K562 (cell line): ENCODE measurements at regions not wholly inside any gene's neighbourhood (a gene's known extent, or its start where the extent isn't known, plus 50 kb on each side); places are given as distances from the start of the nearest gene placed in this dataset.

Experiments
- ATAC-seq: fragments of 200-7000 bp; cut with Tn5 transposase; 3 replicates; pipeline ENCODE4 v1.9.1; 2020; ENCODE audit warnings: moderate library complexity
- BruUV-seq: library from RNA; stranded (reverse); fragments of 400-500 nt; replicated peaks from 2 replicates; lab custom pipeline; 2021; lab: Mats Ljungman, UMichigan
- CTCF ChIA-PET: fragments of 300-600 bp; formaldehyde crosslinking; extraction: SDS; loops from one replicate; lab custom pipeline; 2021; ENCODE audit warnings: low intra/inter-chr PET ratio; lab: Yijun Ruan, JAX
- POLR2A ChIA-PET: fragments of 300-600, 350-650 bp; sonication (Branson Sonifier 250); formaldehyde crosslinking; extraction: SDS; loops from one replicate; lab custom pipeline; 2021; ENCODE audit warnings: antibody characterized with exemption, inconsistent platforms; lab: Yijun Ruan, JAX
- DNase-seq, 4 experiments: peaks; one replicate each; pipeline versions ENCODE4 v3.0.0 to v3.0.0-alpha.2; 2011 to 2018; ENCODE audit warnings: low spot score in 3 of 4, mixed read lengths in 3 of 4; ENCODE audit errors: extremely low read depth in 1 of 4
- FAIRE-seq: peaks from 2 replicates; lab custom pipeline; 2011; peaks lifted over from hg19 to GRCh38; lab: Jason Lieb, UNC
- H2AFZ ChIP-seq: 2 replicates; pipeline ENCODE4 v1.6.0; 2011; ENCODE audit warnings: low read depth, low read length, control low read depth, inconsistent platforms
- H3K27ac ChIP-seq: fragments of 200-600 bp; 3 replicates; pipeline ENCODE4 v1.8.0; 2011; ENCODE audit warnings: low read depth, mild to moderate bottlenecking, control low read depth, inconsistent platforms, low read length, moderate library complexity, mixed read lengths; ENCODE audit errors: extremely low read depth
- H3K27me3 ChIP-seq, 2 experiments: fragments of 300-600 bp in 1 of 2; 2 replicates in 1 of 2; 3 replicates in 1 of 2; pipeline versions ENCODE4 v1.6.0 to v1.8.0; 2011; ENCODE audit warnings: inconsistent platforms in 2 of 2, low read length in 2 of 2, mild to moderate bottlenecking in 1 of 2, mixed read lengths in 1 of 2, moderate library complexity in 1 of 2; ENCODE audit not compliant: control insufficient read depth in 2 of 2, insufficient read depth in 2 of 2
- H3K36me3 ChIP-seq: fragments of 300-600 bp; 3 replicates; pipeline ENCODE4 v1.8.0; 2011; ENCODE audit warnings: mild to moderate bottlenecking, low read length, inconsistent platforms; ENCODE audit not compliant: control insufficient read depth, insufficient read depth
- H3K4me1 ChIP-seq, 2 experiments: fragments of 200-600 bp in 1 of 2; replicated peaks in 1 of 2; 2 replicates in 1 of 2; 3 replicates in 1 of 2; pipeline versions ENCODE4 v1.5.1 to v1.8.0; 2011; ENCODE audit warnings: inconsistent platforms in 2 of 2, low read length in 2 of 2, mild to moderate bottlenecking in 1 of 2, mixed read lengths in 1 of 2, moderate library complexity in 1 of 2; ENCODE audit not compliant: control insufficient read depth in 2 of 2, insufficient read depth in 2 of 2
- H3K4me2 ChIP-seq: 2 replicates; pipeline ENCODE4 v1.6.1; 2011; ENCODE audit warnings: low read length, control low read depth, inconsistent platforms, mixed read lengths; ENCODE audit not compliant: insufficient read depth
- H3K4me3 ChIP-seq: fragments of 200-600 bp; sonication (generic), shearing (Covaris generic); 2 replicates; pipeline ENCODE4 v1.5.1; 2016; ENCODE audit warnings: control low read depth, inconsistent platforms
- H3K79me2 ChIP-seq: fragments of 200-600 bp; 3 replicates; pipeline ENCODE4 v1.8.0; 2011; ENCODE audit warnings: low read length, inconsistent platforms; ENCODE audit not compliant: control insufficient read depth, insufficient read depth
- H3K9ac ChIP-seq, 2 experiments: 2 replicates each; pipeline versions ENCODE4 v1.6.0 to v1.6.1; 2011; ENCODE audit warnings: low read depth in 2 of 2, low read length in 2 of 2, control low read depth in 1 of 2, inconsistent platforms in 1 of 2, mild to moderate bottlenecking in 1 of 2, mixed read lengths in 1 of 2; ENCODE audit not compliant: insufficient read depth in 1 of 2
- H3K9me1 ChIP-seq: one replicate; pipeline ENCODE4 v1.6.0; 2011; ENCODE audit warnings: inconsistent platforms, mild to moderate bottlenecking, low read length, moderate library complexity; ENCODE audit not compliant: control insufficient read depth, insufficient read depth
- H3K9me3 ChIP-seq: replicated peaks from 2 replicates; pipeline ENCODE4 v1.5.1; 2011; ENCODE audit warnings: low read depth, low read length, inconsistent platforms; ENCODE audit not compliant: control insufficient read depth, insufficient read depth
- H4K20me1 ChIP-seq: replicated peaks from 2 replicates; pipeline ENCODE4 v1.6.1; 2011; ENCODE audit warnings: low read length, inconsistent platforms, mixed read lengths; ENCODE audit not compliant: control insufficient read depth, insufficient read depth
- CGGBP1 ChIP-seq: fragments of 250-450 bp; sonication (Bioruptor Pico); IDR thresholded peaks from 2 replicates; pipeline ENCODE4 v1.9.0; 2021; ENCODE audit warnings: mild to moderate bottlenecking
- HES1 ChIP-seq: fragments of 450-650 bp; IDR thresholded peaks from 2 replicates; pipeline ENCODE4 v1.6.1; 2016; ENCODE audit warnings: low read depth, mild to moderate bottlenecking, moderate library complexity
- MTA3 ChIP-seq: fragments of 450-650 bp; formaldehyde crosslinking; IDR thresholded peaks from 2 replicates; pipeline ENCODE4 v1.6.1; 2017; ENCODE audit warnings: mild to moderate bottlenecking, borderline replicate concordance
- RBM39 ChIP-seq: fragments of 200-400 bp; formaldehyde crosslinking; optimal IDR thresholded peaks from 2 replicates; pipeline ENCODE3; 2018; ENCODE audit warnings: low read depth, low read length
- ZBTB43 ChIP-seq: sonication (generic); formaldehyde crosslinking; IDR thresholded peaks from 2 replicates; pipeline ENCODE4 v1.8.0; 2023; ENCODE audit warnings: mild to moderate bottlenecking, missing genetic modification reagents
- WGBS: fragments of 100-300 bp; shearing (Covaris generic); methylation state at CpG from one replicate; pipeline ENCODE4 v1.1.6; 2016; ENCODE audit warnings: low coverage, mixed read lengths; ENCODE audit not compliant: insufficient coverage; ENCODE audit errors: missing lambda C conversion rate; 5-methylcytosine and 5-hydroxymethylcytosine counted together
- in situ Hi-C: fragments of 300-500 bp; cut with MboI; formaldehyde crosslinking; loops from 4 replicates; pipeline ENCODE4 v1.15.0; 2018; ENCODE audit warnings: inconsistent platforms, mixed read lengths
- intact Hi-C: fragments of 100-400 bp; cut with micrococcal nuclease; formaldehyde crosslinking; loops from 2 replicates; pipeline ENCODE4 v1.14.2; 2022
- TF ChIP-seq, protein P1 (sequence below): fragments of 250-450 bp; sonication (Bioruptor Pico); IDR thresholded peaks from 2 replicates; pipeline ENCODE4 v1.4.0; 2020; ENCODE audit warnings: mild to moderate bottlenecking

DNA sequence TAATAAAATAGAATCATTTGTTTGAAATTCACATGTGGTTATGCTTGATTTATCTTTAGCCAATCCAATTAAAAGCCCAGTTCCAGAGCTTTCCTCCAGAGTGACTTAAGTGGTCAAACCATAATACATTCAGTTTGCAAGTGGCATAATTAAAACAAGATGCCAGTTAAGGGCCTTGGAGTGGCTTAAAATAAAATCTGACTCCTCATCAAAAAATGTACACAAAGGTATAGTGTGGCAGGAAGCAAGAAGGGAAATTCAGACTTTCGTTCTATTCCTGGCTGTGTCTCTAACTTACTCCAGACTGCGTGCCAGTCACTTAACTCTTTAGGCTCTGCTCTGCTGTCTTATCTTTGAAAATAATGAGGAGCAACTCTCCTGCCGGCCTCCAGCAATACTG, 215.9 kb upstream of the PRNP start:
- Histone ChIP-seq H3K27ac (no peak overlapping the region), H3K4me1 (no peaks in the 10 kb centered on the region), H3K4me2 (no peak overlapping the region), H3K27me3 (no peaks in the 10 kb centered on the region; a peak in 1 of 5 replicates), H4K20me1 (no peaks in the 10 kb centered on the region), H3K9me3 (no peaks in the 10 kb centered on the region), H3K9ac (no peak overlapping the region), H3K9me1 (no peaks in the 10 kb centered on the region), H3K4me3 (no peak overlapping the region), H3K36me3 (no peaks in the 10 kb centered on the region), H3K79me2 (no peaks in the 10 kb centered on the region), H2AFZ (no peak overlapping the region)
- intact Hi-C loops (no loop called here), in situ Hi-C loops (no loop called here)
- BruUV-seq = no TSS peak
- CTCF ChIA-PET = no interaction called here
- ATAC-seq (no peak), FAIRE-seq (no peak), DNase-seq (no peak)
- WGBS = 4% methylated on average over 3 of the region's 3 CpGs
- TF ChIP-seq, protein P1, sequence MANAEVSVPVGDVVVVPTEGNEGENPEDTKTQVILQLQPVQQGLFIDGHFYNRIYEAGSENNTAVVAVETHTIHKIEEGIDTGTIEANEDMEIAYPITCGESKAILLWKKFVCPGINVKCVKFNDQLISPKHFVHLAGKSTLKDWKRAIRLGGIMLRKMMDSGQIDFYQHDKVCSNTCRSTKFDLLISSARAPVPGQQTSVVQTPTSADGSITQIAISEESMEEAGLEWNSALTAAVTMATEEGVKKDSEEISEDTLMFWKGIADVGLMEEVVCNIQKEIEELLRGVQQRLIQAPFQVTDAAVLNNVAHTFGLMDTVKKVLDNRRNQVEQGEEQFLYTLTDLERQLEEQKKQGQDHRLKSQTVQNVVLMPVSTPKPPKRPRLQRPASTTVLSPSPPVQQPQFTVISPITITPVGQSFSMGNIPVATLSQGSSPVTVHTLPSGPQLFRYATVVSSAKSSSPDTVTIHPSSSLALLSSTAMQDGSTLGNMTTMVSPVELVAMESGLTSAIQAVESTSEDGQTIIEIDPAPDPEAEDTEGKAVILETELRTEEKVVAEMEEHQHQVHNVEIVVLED (CRISPR knock-in tag) = no peak
- TF ChIP-seq MTA3 = no peak
- no peak for TF ChIP-seq ZBTB43 (CRISPR knock-in tag)
- no peak for TF ChIP-seq RBM39
- no peak for TF ChIP-seq HES1
- no peak for TF ChIP-seq CGGBP1 (CRISPR knock-in tag)
- POLR2A ChIA-PET = interaction anchor here (0.6 kb wide), 1 partner anchor 19 kb away, joined by 4 read pairs; no protein-coding TSS in a partner anchor
